HepG2 (cell line): ENCODE measurements at regions not wholly inside any gene's neighbourhood (a gene's known extent, or its start where the extent isn't known, plus 50 kb on each side); places are given as distances from the start of the nearest gene placed in this dataset.
A peak's percentile ranks its signal among the peaks of the same experiment; 100 is the strongest.

Source experiments
- ARID3A ChIP-seq: IDR thresholded peaks from 2 replicates; pipeline ENCODE4 v1.6.1; 2012; ENCODE audit warnings: low read depth, low read length, improper control_type of control experiment
- CBFB ChIP-seq: sonication (generic); formaldehyde crosslinking; IDR thresholded peaks from 2 replicates; pipeline ENCODE4 v1.4.0; 2020; ENCODE audit warnings: missing genetic modification reagents
- CSRNP1 ChIP-seq: sonication (generic); formaldehyde crosslinking; IDR thresholded peaks from 2 replicates; pipeline ENCODE4 v1.8.1; 2023; ENCODE audit warnings: mild to moderate bottlenecking, missing genetic modification reagents
- DRAP1 ChIP-seq: IDR thresholded peaks from 2 replicates; pipeline ENCODE4 v1.6.1; 2016; ENCODE audit warnings: missing genetic modification reagents, missing compliant biosample characterization
- FIP1L1 ChIP-seq: fragments of 200-400 bp; formaldehyde crosslinking; IDR thresholded peaks from 2 replicates; pipeline ENCODE4 v1.6.1; 2018; ENCODE audit warnings: low read depth, mild to moderate bottlenecking, low read length, moderate library complexity, borderline replicate concordance; ENCODE audit not compliant: insufficient read depth
- FOXC1 ChIP-seq: sonication (generic); formaldehyde crosslinking; IDR thresholded peaks from 2 replicates; pipeline ENCODE4 v1.8.0; 2022; ENCODE audit warnings: mild to moderate bottlenecking, missing genetic modification reagents, borderline replicate concordance
- FOXO1 ChIP-seq: sonication (generic); formaldehyde crosslinking; IDR thresholded peaks from 2 replicates; pipeline ENCODE4 v1.4.0; 2020; ENCODE audit warnings: missing genetic modification reagents
- IKZF1 ChIP-seq: fragments of 450-650 bp; IDR thresholded peaks from 2 replicates; pipeline ENCODE4 v1.7.1; 2016
- KLF6 ChIP-seq: IDR thresholded peaks from 2 replicates; pipeline ENCODE4 v1.8.0; 2016; ENCODE audit warnings: missing biosample characterization, missing genetic modification reagents
- MEF2D ChIP-seq: sonication (generic); formaldehyde crosslinking; IDR thresholded peaks from 2 replicates; pipeline ENCODE4 v1.5.1; 2020; ENCODE audit warnings: mild to moderate bottlenecking, missing genetic modification reagents
- MXI1 ChIP-seq: IDR thresholded peaks from 3 replicates; pipeline ENCODE4 v1.6.1; 2012; ENCODE audit warnings: low read depth, low read length, inconsistent platforms, borderline replicate concordance
- NFKBIZ ChIP-seq: IDR thresholded peaks from 2 replicates; pipeline ENCODE4 v1.6.1; 2018; ENCODE audit warnings: missing genetic modification reagents, missing compliant biosample characterization
- PRDM10 ChIP-seq: sonication (generic); formaldehyde crosslinking; IDR thresholded peaks from 2 replicates; pipeline ENCODE4 v1.4.0; 2020; ENCODE audit warnings: low read depth, missing genetic modification reagents
- PTBP1 ChIP-seq: fragments of 200-400 bp; formaldehyde crosslinking; IDR thresholded peaks from 2 replicates; pipeline ENCODE4 v1.6.1; 2018; ENCODE audit warnings: low read length, low read depth; ENCODE audit not compliant: poor library complexity, severe bottlenecking
- ZBTB38 ChIP-seq: sonication (generic); formaldehyde crosslinking; IDR thresholded peaks from 2 replicates; pipeline ENCODE4 v1.5.1; 2020; ENCODE audit warnings: mild to moderate bottlenecking, missing genetic modification reagents
- ZNF138 ChIP-seq: sonication (generic); formaldehyde crosslinking; IDR thresholded peaks from 2 replicates; pipeline ENCODE4 v1.5.0; 2020; ENCODE audit warnings: mild to moderate bottlenecking, low read depth, missing genetic modification reagents
- ZNF513 ChIP-seq: sonication (generic); formaldehyde crosslinking; conservative IDR thresholded peaks from 2 replicates; pipeline ENCODE4 v1.5.0; 2020; ENCODE audit warnings: missing genetic modification reagents
- ZNF652 ChIP-seq: IDR thresholded peaks from 2 replicates; pipeline ENCODE4 v1.6.1; 2016; ENCODE audit warnings: low read depth, borderline replicate concordance
- ZNF790 ChIP-seq: sonication (generic); formaldehyde crosslinking; IDR thresholded peaks from 2 replicates; pipeline ENCODE4 v1.8.0; 2022; ENCODE audit warnings: missing genetic modification reagents, mild to moderate bottlenecking, borderline replicate concordance

GRCh38 chr4:3827616-3828492, 61.7 kb downstream of the ADRA2C start (continued):
- TF ChIP-seq PRDM10 (CRISPR knock-in tag), result no peak
- no peak for TF ChIP-seq IKZF1
- TF ChIP-seq MEF2D (CRISPR knock-in tag), result peak; percentile 68; the same call in 1 of the 2 replicates
- TF ChIP-seq FOXO1 (CRISPR knock-in tag), result peak; percentile 82
- peak; percentile 55 for TF ChIP-seq DRAP1 (CRISPR knock-in tag)
- TF ChIP-seq CSRNP1 (CRISPR knock-in tag), result peak; percentile 95
- TF ChIP-seq PTBP1, result no peak
- no peak for TF ChIP-seq MXI1
- peak; percentile 75; the same call in 1 of the 2 replicates for TF ChIP-seq FOXC1 (CRISPR knock-in tag)
- TF ChIP-seq ZNF138 (CRISPR knock-in tag), result peak; percentile 51; the same call in 1 of the 2 replicates
- TF ChIP-seq FIP1L1, result no peak
- TF ChIP-seq ZBTB38 (CRISPR knock-in tag), result peak; percentile 96
- no peak for TF ChIP-seq ZNF652 (CRISPR knock-in tag)
- peak; percentile 68; the same call in 1 of the 2 replicates for TF ChIP-seq ZNF790 (CRISPR knock-in tag)
- TF ChIP-seq NFKBIZ (CRISPR knock-in tag), result 0 out of 2 replicates have a peak, but pooled peaks have one; percentile 40
- no peak for TF ChIP-seq CBFB (CRISPR knock-in tag)
- 0 out of 2 replicates have a peak, but pooled peaks have one; percentile 60 for TF ChIP-seq KLF6
- no peak for TF ChIP-seq ARID3A
- TF ChIP-seq ZNF513, result no peak
